ENCODE measurements at regions not wholly inside any gene's neighbourhood (a gene's known extent, or its start where the extent isn't known, plus 50 kb on each side); places are given as distances from the start of the nearest gene placed in this dataset.
"Not testable (repeated sequence)": the region's sequence is repeated elsewhere in the genome, so short reads cannot be mapped to it uniquely, and the experiment has no call there.

GRCh38 chr11:87545858-87546257 lies 508.1 kb downstream of the TMEM135 start:
- H3K9me3 ChIP-seq, result peaks cover 0 to 8% (median 2%) of the 10 kb centered on the region in 4 donors
- H3K27ac ChIP-seq, result no peak overlapping the region
- no peak overlapping the region for H3K4me3 ChIP-seq

GRCh38 chr11:87539596-87539995 lies 501.9 kb downstream of the TMEM135 start:
- no peaks in the 10 kb centered on the region for H3K36me3 ChIP-seq
- DNase-seq, result no peak
- H3K4me1 ChIP-seq, result no peaks in the 10 kb centered on the region
- no peaks in the 10 kb centered on the region for H3K27me3 ChIP-seq
- H3K27ac ChIP-seq, result no peak overlapping the region
- peaks cover 0 to 8% (median 2%) of the 10 kb centered on the region in 4 donors for H3K9me3 ChIP-seq
- TF ChIP-seq POLR2A (IDR thresholded peaks at IDR 0.05) (no peak), CTCF (IDR thresholded peaks at IDR 0.05) (no peak)
- no peak overlapping the region for H3K4me3 ChIP-seq

More at GRCh38 chr11:87545858-87546257, 508.1 kb downstream of the TMEM135 start:
- Histone ChIP-seq H3K4me1 (no peaks in the 10 kb centered on the region), H3K36me3 (no peaks in the 10 kb centered on the region), H3K27me3 (no peaks in the 10 kb centered on the region)
- DNase-seq, result no peak
- no peak for TF ChIP-seq CTCF (IDR thresholded peaks at IDR 0.05)
- TF ChIP-seq POLR2A (IDR thresholded peaks at IDR 0.05), result no peak

- DNase-seq, result no peak
- Histone ChIP-seq H3K4me1 (no peaks in the 10 kb centered on the region), H3K27me3 (no peaks in the 10 kb centered on the region), H3K9me3 (no peaks in the 10 kb centered on the region), H3K36me3 (no peaks in the 10 kb centered on the region), H3K27ac (no peak overlapping the region), H3K4me3 (no peak overlapping the region)
- TF ChIP-seq CTCF (IDR thresholded peaks at IDR 0.05) (no peak), POLR2A (IDR thresholded peaks at IDR 0.05) (no peak)
These were observed 498.8 kb downstream of the TMEM135 start for GRCh38 chr11:87536565-87536964.

- no peak overlapping the region for H3K4me3 ChIP-seq
- no peaks in the 10 kb centered on the region for H3K4me1 ChIP-seq
- no peak overlapping the region for H3K27ac ChIP-seq
- H3K27me3 ChIP-seq, result no peaks in the 10 kb centered on the region
- no peaks in the 10 kb centered on the region for H3K36me3 ChIP-seq
- H3K9me3 ChIP-seq, result no peaks in the 10 kb centered on the region
- TF ChIP-seq CTCF (IDR thresholded peaks at IDR 0.05) (no peak), POLR2A (IDR thresholded peaks at IDR 0.05) (no peak)
- no peak for DNase-seq
These were observed 498.3 kb downstream of the TMEM135 start for GRCh38 chr11:87536016-87536415.

GRCh38 chr11:87535513-87535912 lies 497.8 kb downstream of the TMEM135 start:
- Histone ChIP-seq H3K9me3 (no peaks in the 10 kb centered on the region), H3K4me1 (no peaks in the 10 kb centered on the region), H3K27me3 (no peaks in the 10 kb centered on the region), H3K36me3 (no peaks in the 10 kb centered on the region), H3K27ac (no peak overlapping the region), H3K4me3 (no peak overlapping the region)
- no peak for TF ChIP-seq CTCF (IDR thresholded peaks at IDR 0.05)
- DNase-seq, result no peak

GRCh38 chr11:87531835-87532234 lies 494.1 kb downstream of the TMEM135 start:
- H3K9me3 ChIP-seq, H3K4me3 ChIP-seq, H3K27me3 ChIP-seq, H3K4me1 ChIP-seq, DNase-seq, H3K27ac ChIP-seq, H3K36me3 ChIP-seq: not testable (repeated sequence)

Measured in Peyer's patch (tissue), 4 donors.